ENCODE measurements at regions not wholly inside any gene's neighbourhood (a gene's known extent, or its start where the extent isn't known, plus 50 kb on each side); places are given as distances from the start of the nearest gene placed in this dataset.

DNA sequence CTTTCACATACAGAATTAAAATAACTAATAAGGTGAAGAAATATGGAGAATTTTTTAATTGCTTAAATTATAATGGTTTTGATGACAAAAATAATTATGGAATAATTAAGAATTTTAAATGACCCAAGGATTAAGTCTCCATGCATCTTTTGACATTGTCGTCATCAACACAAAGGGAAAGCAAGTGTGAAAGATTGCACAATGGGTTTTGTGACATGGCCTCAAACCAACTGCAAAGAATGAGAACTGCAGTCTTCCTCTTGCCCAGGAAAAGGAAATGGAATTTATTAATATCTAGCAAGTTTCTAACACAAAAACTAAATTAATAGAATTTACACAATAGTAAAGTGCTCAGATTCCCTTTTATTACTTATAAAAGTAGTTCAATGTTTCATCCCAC is 329.1 kb upstream of the PKDCC start:
- TF ChIP-seq, protein P1, sequence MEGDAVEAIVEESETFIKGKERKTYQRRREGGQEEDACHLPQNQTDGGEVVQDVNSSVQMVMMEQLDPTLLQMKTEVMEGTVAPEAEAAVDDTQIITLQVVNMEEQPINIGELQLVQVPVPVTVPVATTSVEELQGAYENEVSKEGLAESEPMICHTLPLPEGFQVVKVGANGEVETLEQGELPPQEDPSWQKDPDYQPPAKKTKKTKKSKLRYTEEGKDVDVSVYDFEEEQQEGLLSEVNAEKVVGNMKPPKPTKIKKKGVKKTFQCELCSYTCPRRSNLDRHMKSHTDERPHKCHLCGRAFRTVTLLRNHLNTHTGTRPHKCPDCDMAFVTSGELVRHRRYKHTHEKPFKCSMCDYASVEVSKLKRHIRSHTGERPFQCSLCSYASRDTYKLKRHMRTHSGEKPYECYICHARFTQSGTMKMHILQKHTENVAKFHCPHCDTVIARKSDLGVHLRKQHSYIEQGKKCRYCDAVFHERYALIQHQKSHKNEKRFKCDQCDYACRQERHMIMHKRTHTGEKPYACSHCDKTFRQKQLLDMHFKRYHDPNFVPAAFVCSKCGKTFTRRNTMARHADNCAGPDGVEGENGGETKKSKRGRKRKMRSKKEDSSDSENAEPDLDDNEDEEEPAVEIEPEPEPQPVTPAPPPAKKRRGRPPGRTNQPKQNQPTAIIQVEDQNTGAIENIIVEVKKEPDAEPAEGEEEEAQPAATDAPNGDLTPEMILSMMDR (IDR thresholded peaks at IDR 0.05) = no peak
- TF ChIP-seq POLR2A (IDR thresholded peaks at IDR 0.05) = no peak
- TF ChIP-seq EP300 (IDR thresholded peaks at IDR 0.05) = no peak
- no peak for TF ChIP-seq POLR2AphosphoS5 (IDR thresholded peaks at IDR 0.05)
